Prostate gland (tissue), 2 donors: ENCODE measurements at regions not wholly inside any gene's neighbourhood (a gene's known extent, or its start where the extent isn't known, plus 50 kb on each side); places are given as distances from the start of the nearest gene placed in this dataset.
A peak's percentile ranks its signal among the peaks of the same experiment; 100 is the strongest.

ENCODE experiments used
- DNase-seq: peaks from one replicate; pipeline ENCODE4 v3.0.0-alpha.2; 2019; ENCODE audit warnings: low spot score
- H3K27ac ChIP-seq, 2 donors: fragments of 200-600 bp; sonication (generic); 2 replicates each; pipeline ENCODE4 v1.5.1; 2017 to 2019
- H3K27me3 ChIP-seq: fragments of 200-600 bp; sonication (generic); replicated peaks from 2 replicates; pipeline ENCODE4 v1.5.1; 2019; ENCODE audit not compliant: insufficient read depth
- H3K36me3 ChIP-seq, 2 donors: fragments of 200-600 bp; sonication (generic); 1 replicate in 1 of 2; 2 replicates in 1 of 2; pipeline versions ENCODE4 v1.5.1 to v1.8.1; 2017 to 2019
- H3K4me1 ChIP-seq: fragments of 200-600 bp; sonication (generic); replicated peaks from 2 replicates; pipeline ENCODE4 v1.5.1; 2019
- H3K4me3 ChIP-seq, 2 donors: fragments of 200-600 bp; sonication (generic); 2 replicates each; pipeline ENCODE4 v1.5.1; 2017 to 2019
- H3K9me3 ChIP-seq: fragments of 200-600 bp; sonication (generic); 2 replicates; pipeline ENCODE4 v1.5.1; 2017
- CTCF ChIP-seq, 4 experiments: fragments of 200-600 bp in 2 of 4; fragments of 450-650 bp in 2 of 4; sonication (generic) in 2 of 4; IDR thresholded peaks; 1 replicate in 3 of 4; 2 replicates in 1 of 4; pipeline ENCODE4 v1.5.1; 2016 to 2019; ENCODE audit warnings: antibody characterized with exemption in 4 of 4, mild to moderate bottlenecking in 2 of 4, moderate library complexity in 2 of 4
- POLR2A ChIP-seq: fragments of 450-650 bp; IDR thresholded peaks from one replicate; pipeline ENCODE4 v1.6.1; 2016; ENCODE audit warnings: antibody characterized with exemption, mild to moderate bottlenecking
- POLR2AphosphoS5 ChIP-seq: sonication (generic); formaldehyde crosslinking; IDR thresholded peaks from one replicate; pipeline ENCODE4 v1.6.1; 2017; ENCODE audit warnings: antibody characterized with exemption
- WGBS: methylation state at CpG from one replicate; pipeline ENCODE4 v1.1.5; 2018; 5-methylcytosine and 5-hydroxymethylcytosine counted together
- intact Hi-C: fragments of 100-400 bp; cut with DNase I; formaldehyde crosslinking; loops from one replicate; pipeline ENCODE4 v1.14.2; 2022

GRCh38 chr10:53223851-53224250, 451.3 kb upstream of the MBL2 start:
- H3K36me3 ChIP-seq = no peaks in the 10 kb centered on the region
- no peak overlapping the region for H3K4me3 ChIP-seq
- H3K27me3 ChIP-seq = no peaks in the 10 kb centered on the region
- no peak for DNase-seq
- H3K27ac ChIP-seq = no peak overlapping the region
- TF ChIP-seq CTCF (IDR thresholded peaks at IDR 0.05) = no peak
- TF ChIP-seq POLR2AphosphoS5 = no peak
- TF ChIP-seq POLR2A = no peak
- WGBS = 74% methylated on average over 2 of the region's 2 CpGs
- no peaks in the 10 kb centered on the region for H3K9me3 ChIP-seq
- intact Hi-C loops = no loop called here
- H3K4me1 ChIP-seq = no peaks in the 10 kb centered on the region

DNA sequence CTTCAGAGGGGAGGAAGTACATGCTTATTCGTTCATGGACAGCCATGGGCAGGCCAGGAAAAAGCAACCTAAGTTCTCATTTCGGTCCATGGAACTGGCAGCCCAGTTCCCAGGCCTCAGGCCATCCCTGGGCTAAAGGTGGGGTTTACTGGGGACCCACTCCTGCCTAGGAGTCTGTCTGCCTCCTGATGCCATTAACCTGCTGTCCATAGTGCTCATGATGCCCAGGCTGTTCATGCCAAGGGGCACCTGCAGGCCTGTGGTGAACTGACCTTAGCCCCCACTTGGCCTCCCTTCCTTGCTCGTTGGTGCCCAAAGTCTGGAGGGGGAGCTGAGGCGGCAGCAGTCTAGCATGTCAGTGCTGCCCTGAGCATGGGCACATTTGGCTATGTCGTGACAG, 450.2 kb upstream of the MBL2 start:
- no peaks in the 10 kb centered on the region for H3K9me3 ChIP-seq
- H3K4me3 ChIP-seq = no peak overlapping the region
- no peaks in the 10 kb centered on the region for H3K36me3 ChIP-seq
- H3K27ac ChIP-seq = no peak overlapping the region
- DNase-seq = no peak
- no peaks in the 10 kb centered on the region for H3K27me3 ChIP-seq
- TF ChIP-seq POLR2AphosphoS5 (no peak), POLR2A (no peak), CTCF (IDR thresholded peaks at IDR 0.05) (no peak)
- 89% methylated on average over 5 of the region's 5 CpGs for WGBS
- no peaks in the 10 kb centered on the region for H3K4me1 ChIP-seq
- intact Hi-C loops = no loop called here

GRCh38 chr10:53209944-53210611, 437.5 kb upstream of the MBL2 start:
- no peaks in the 10 kb centered on the region for H3K36me3 ChIP-seq
- 49% methylated on average over 8 of the region's 8 CpGs for WGBS
- H3K27me3 ChIP-seq = no peaks in the 10 kb centered on the region
- intact Hi-C loops = no loop called here
- H3K4me3 ChIP-seq = no peak overlapping the region
- no peak for DNase-seq
- no peaks in the 10 kb centered on the region for H3K9me3 ChIP-seq
- peak in 2 of 4 experiments; percentile 25 to 30 for TF ChIP-seq CTCF (IDR thresholded peaks at IDR 0.05)
- no peak for TF ChIP-seq POLR2AphosphoS5
- no peak overlapping the region for H3K27ac ChIP-seq
- no peaks in the 10 kb centered on the region for H3K4me1 ChIP-seq

DNA sequence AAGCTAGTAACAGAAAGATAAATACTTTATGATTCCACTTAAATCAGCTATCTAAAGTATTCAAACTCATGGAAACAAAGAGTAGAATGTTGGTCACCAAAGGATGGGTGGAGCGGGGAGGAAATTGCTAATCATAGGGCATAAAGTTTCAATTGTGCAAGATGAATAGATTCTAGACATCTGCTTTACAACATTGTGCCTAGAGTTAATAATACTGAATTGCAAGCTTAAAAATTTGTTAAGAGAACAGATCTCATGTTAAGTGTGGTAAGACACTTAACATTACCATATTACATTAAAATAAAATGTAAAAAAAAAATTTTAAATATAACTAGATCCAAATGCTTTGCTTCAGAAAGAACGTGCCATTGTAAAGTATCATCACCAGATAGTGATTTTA, 411.1 kb upstream of the MBL2 start:
- Histone ChIP-seq H3K4me3 (no peak overlapping the region), H3K36me3 (no peaks in the 10 kb centered on the region), H3K4me1 (no peaks in the 10 kb centered on the region), H3K27me3 (no peaks in the 10 kb centered on the region), H3K9me3 (no peaks in the 10 kb centered on the region), H3K27ac (no peak overlapping the region)
- TF ChIP-seq CTCF (IDR thresholded peaks at IDR 0.05) (no peak), POLR2A (no peak), POLR2AphosphoS5 (no peak)
- intact Hi-C loops = no loop called here
- WGBS = 86% methylated on average over 2 of the region's 2 CpGs
- DNase-seq = no peak

GRCh38 chr10:53177468-53177867, 404.9 kb upstream of the MBL2 start:
- Histone ChIP-seq H3K36me3 (no peaks in the 10 kb centered on the region), H3K4me1 (no peaks in the 10 kb centered on the region), H3K27me3 (no peaks in the 10 kb centered on the region), H3K9me3 (no peaks in the 10 kb centered on the region), H3K4me3 (no peak overlapping the region), H3K27ac (no peak overlapping the region)
- TF ChIP-seq POLR2A = no peak
- TF ChIP-seq POLR2AphosphoS5 = no peak
- TF ChIP-seq CTCF (IDR thresholded peaks at IDR 0.05) = no peak
- intact Hi-C loops = no loop called here
- no peak for DNase-seq
